ENCODE measurements at regions not wholly inside any gene's neighbourhood (a gene's known extent, or its start where the extent isn't known, plus 50 kb on each side); places are given as distances from the start of the nearest gene placed in this dataset.

- no peaks in the 10 kb centered on the region for H3K36me3 ChIP-seq (ENCODE audit: insufficient read depth)
- H3K27me3 ChIP-seq (ENCODE audit: insufficient read depth), result no peaks in the 10 kb centered on the region
- H4K20me1 ChIP-seq (replicated peaks; ENCODE audit: insufficient read depth), result no peaks in the 10 kb centered on the region
- H2AFZ ChIP-seq, result peak overlapping the region; percentile 1; the same call in 1 of the 2 replicates
- peaks cover 19% of the 10 kb centered on the region for H3K4me1 Mint-ChIP-seq
- TF ChIP-seq ZNF462 (CRISPR knock-in tag; IDR thresholded peaks at IDR 0.05), result peak; percentile 45; the same call in 1 of the 2 replicates
- TF ChIP-seq CTCF (conservative IDR thresholded peaks at IDR 0.05; ENCODE audit: low read depth in 2 of 2), result no peak
- TF ChIP-seq ZNF114 (CRISPR knock-in tag; IDR thresholded peaks at IDR 0.05), result no peak
- TF ChIP-seq REST (IDR thresholded peaks at IDR 0.05; ENCODE audit: unreplicated experiment), result no peak
- ATAC-seq, result peak; percentile 92
- no peaks in the 10 kb centered on the region for H3F3A ChIP-seq (replicated peaks; ENCODE audit: low read depth)
- no peaks in the 10 kb centered on the region for H3K9me3 Mint-ChIP-seq
- H3K27ac ChIP-seq (ENCODE audit: low read depth), result no peak overlapping the region
- peak overlapping the region; percentile 46; the same call in 1 of the 2 replicates for H3K27ac Mint-ChIP-seq
- H3K4me1 ChIP-seq (ENCODE audit: insufficient read depth), result peaks cover 18% of the 10 kb centered on the region
- peak; percentile 72 for DNase-seq (ENCODE audit: low spot score)
- peak overlapping the region; percentile 35 for H3K4me2 ChIP-seq
- no peak overlapping the region for H3K4me3 Mint-ChIP-seq
- H3K9me2 ChIP-seq (ENCODE audit: insufficient read depth), result no peaks in the 10 kb centered on the region
- H3K27me3 Mint-ChIP-seq (ENCODE audit: insufficient read depth, low read depth, poor library complexity), result no peaks in the 10 kb centered on the region
- no peaks in the 10 kb centered on the region for H3K36me3 Mint-ChIP-seq (ENCODE audit: low read depth)
- H3K79me2 ChIP-seq (replicated peaks; ENCODE audit: insufficient read depth), result no peaks in the 10 kb centered on the region
- H3K4me3 ChIP-seq, result 0 out of 2 replicates have a peak overlapping the region, but pooled peaks have one; percentile 3
Observed at GRCh38 chr3:64945171-64945729, 257.4 kb upstream of the ADAMTS9 start.
